ENCODE measurements at regions not wholly inside any gene's neighbourhood (a gene's known extent, or its start where the extent isn't known, plus 50 kb on each side); places are given as distances from the start of the nearest gene placed in this dataset.
"Not testable (repeated sequence)": the region's sequence is repeated elsewhere in the genome, so short reads cannot be mapped to it uniquely, and the experiment has no call there.

DNA sequence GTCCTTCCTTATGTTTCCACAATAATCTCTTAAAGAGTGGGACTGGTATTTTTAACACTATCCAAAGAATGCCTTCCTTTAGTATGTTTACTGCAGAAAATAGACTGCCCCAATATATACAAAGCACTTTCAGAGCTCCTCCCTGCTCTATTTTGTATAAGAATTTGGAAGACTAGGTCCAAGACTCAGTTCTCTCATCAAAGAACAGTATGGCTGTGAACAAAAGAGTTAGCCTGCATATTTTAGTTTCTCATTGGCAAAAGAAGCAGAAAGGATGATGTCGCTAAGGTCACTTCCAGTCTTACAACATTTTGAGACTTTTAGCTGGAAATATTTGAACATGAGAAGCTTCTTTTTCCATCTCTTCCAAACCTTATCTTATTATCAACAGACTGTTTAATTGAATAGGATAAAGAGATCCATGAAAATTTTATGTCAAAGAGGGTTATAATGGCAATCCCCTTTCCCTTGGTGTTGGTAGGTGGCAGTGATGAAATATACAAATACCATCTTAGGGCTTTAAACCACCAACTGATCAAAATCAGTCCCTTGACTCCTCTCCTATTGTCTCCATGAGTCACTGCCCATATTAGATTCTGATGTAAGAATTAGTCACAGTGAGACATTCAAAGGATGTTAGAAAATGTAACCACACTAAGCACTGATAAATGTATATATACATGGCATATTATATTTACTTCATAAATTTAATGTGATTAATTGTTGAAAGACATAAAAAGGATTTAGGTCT is 266.9 kb upstream of the DSEL start:
- Mint-ChIP-seq H3K27me3 (ENCODE audit: low read depth) (no peaks in the 10 kb centered on the region), H3K36me3 (ENCODE audit: low read depth) (no peaks in the 10 kb centered on the region), H3K27ac (no peak overlapping the region), H3K4me1 (ENCODE audit: low read depth) (no peaks in the 10 kb centered on the region), H3K9me3 (no peaks in the 10 kb centered on the region), H3K4me3 (ENCODE audit: low read depth) (no peak overlapping the region)
- DNase-seq (ENCODE audit: low spot score) = no peak
- intact Hi-C loops (cut with micrococcal nuclease) = no loop called here

DNA sequence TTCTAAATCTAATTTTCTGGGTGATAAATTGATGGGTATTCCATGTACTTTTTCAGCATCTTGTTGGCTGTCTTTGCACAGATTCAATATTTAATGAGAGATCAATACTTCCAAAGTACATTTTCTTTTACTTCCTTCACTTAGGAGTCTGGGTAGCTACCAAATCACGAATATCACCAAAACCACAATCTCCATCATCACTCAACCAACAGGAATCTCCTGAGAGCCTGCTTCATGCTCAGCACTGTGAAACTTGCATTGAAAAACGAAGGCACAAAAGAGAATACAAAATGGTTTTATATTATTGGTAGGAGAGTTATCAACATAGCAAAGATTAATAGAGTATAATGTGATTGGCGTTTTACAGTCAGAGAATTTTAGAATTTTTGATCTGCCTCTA is 261.5 kb upstream of the DSEL start:
- no peak for DNase-seq (ENCODE audit: low spot score)
- no peaks in the 10 kb centered on the region for H3K4me1 Mint-ChIP-seq (ENCODE audit: low read depth)
- intact Hi-C loops (cut with micrococcal nuclease) = no loop called here
- H3K27ac Mint-ChIP-seq = no peak overlapping the region
- no peak overlapping the region for H3K4me3 Mint-ChIP-seq (ENCODE audit: low read depth)
- no peaks in the 10 kb centered on the region for H3K9me3 Mint-ChIP-seq
- no peaks in the 10 kb centered on the region for H3K27me3 Mint-ChIP-seq (ENCODE audit: low read depth)
- no peaks in the 10 kb centered on the region for H3K36me3 Mint-ChIP-seq (ENCODE audit: low read depth)

DNA sequence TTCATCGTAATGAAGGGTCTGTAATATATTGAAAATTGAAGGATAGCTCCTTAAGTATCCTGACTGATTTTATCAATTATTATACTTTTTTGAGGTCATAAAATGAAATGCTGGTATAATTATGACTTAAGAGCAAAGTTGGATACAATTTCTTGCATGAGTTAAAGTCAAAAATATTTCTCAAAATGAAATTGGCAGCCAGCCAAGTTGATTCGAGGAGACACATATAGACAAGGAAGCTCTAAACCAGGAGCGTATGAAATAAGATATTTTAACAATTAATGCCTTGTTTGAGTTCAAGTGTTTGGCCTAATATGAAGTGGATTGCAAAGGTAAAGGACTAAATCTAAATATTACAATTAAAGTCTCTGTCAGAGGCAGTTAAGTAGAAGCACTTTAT is 260.4 kb upstream of the DSEL start:
- Mint-ChIP-seq H3K4me1 (ENCODE audit: low read depth) (no peaks in the 10 kb centered on the region), H3K27ac (no peak overlapping the region), H3K27me3 (ENCODE audit: low read depth) (no peaks in the 10 kb centered on the region), H3K9me3 (no peaks in the 10 kb centered on the region), H3K36me3 (ENCODE audit: low read depth) (no peaks in the 10 kb centered on the region), H3K4me3 (ENCODE audit: low read depth) (no peak overlapping the region)
- intact Hi-C loops (cut with micrococcal nuclease) = no loop called here
- DNase-seq (ENCODE audit: low spot score) = no peak

DNA sequence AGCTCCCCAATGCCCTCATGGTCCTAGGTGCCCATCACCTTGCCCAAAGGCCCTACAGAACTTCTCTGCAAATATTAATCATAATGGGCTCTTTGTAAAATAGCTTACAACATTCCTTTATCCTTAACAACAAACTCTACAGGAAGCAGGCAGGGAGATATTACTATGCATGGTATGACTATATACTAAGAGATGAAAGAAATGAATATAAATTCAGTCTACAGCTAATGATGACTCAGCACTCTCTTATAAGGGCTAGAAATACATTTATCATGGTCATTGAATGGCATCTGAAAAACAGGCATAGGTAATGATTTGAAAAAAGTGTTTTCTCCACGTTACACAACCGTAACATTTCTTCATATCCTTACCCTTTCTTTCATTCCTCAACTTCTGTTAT is 254.8 kb upstream of the DSEL start:
- Mint-ChIP-seq H3K9me3 (no peaks in the 10 kb centered on the region), H3K27me3 (ENCODE audit: low read depth) (no peaks in the 10 kb centered on the region), H3K27ac (no peak overlapping the region), H3K4me3 (ENCODE audit: low read depth) (no peak overlapping the region), H3K36me3 (ENCODE audit: low read depth) (no peaks in the 10 kb centered on the region), H3K4me1 (ENCODE audit: low read depth) (no peaks in the 10 kb centered on the region)
- no peak for DNase-seq (ENCODE audit: low spot score)
- intact Hi-C loops (cut with micrococcal nuclease) = no loop called here

DNA sequence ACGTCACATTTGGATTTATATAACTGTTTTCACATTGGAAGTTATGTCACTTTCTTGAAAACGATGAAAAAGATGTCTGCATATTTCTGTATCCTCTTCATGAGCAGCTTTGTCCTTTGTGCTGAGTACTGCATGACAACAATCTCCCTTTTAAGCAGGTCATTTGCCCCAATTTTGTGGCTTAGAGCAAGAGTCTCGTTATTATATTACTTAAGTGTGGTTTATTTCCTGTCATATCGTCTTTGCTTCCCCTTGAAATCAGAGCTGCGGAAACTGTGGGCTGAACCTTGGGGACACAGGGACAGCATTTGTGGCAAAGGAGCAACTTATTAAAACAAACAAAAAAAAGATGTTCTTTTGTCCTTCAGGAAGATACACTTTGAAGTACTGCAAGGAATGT is 254.0 kb upstream of the DSEL start:
- H3K4me3 Mint-ChIP-seq (ENCODE audit: low read depth) = no peak overlapping the region
- DNase-seq (ENCODE audit: low spot score) = no peak
- intact Hi-C loops (cut with micrococcal nuclease) = no loop called here
- H3K36me3 Mint-ChIP-seq (ENCODE audit: low read depth) = no peaks in the 10 kb centered on the region
- H3K9me3 Mint-ChIP-seq = no peaks in the 10 kb centered on the region
- no peaks in the 10 kb centered on the region for H3K4me1 Mint-ChIP-seq (ENCODE audit: low read depth)
- no peaks in the 10 kb centered on the region for H3K27me3 Mint-ChIP-seq (ENCODE audit: low read depth)
- H3K27ac Mint-ChIP-seq = no peak overlapping the region

DNA sequence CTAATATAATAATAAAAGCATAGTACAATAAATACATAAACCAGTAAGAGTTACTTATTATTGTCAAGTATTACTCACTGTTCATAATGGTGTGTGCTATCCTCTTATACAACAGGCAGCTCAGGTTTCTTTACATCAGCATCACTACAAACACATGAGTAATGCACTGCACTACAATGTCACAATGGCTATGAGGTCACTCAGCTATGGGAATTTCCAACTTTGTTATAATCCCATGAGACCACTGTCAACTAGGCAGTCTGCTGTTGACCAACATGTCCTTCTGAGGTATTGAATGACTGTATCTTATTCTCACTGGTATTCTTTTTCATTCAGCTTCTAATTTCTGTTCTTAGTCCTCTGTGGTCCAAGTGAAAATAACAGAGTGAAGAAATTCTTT is 250.4 kb upstream of the DSEL start:
- no peak overlapping the region for H3K27ac Mint-ChIP-seq
- intact Hi-C loops (cut with micrococcal nuclease) = no loop called here
- no peaks in the 10 kb centered on the region for H3K36me3 Mint-ChIP-seq (ENCODE audit: low read depth)
- H3K4me1 Mint-ChIP-seq (ENCODE audit: low read depth) = no peaks in the 10 kb centered on the region
- H3K4me3 Mint-ChIP-seq (ENCODE audit: low read depth) = no peak overlapping the region
- DNase-seq (ENCODE audit: low spot score) = no peak
- no peaks in the 10 kb centered on the region for H3K9me3 Mint-ChIP-seq
- H3K27me3 Mint-ChIP-seq (ENCODE audit: low read depth) = no peaks in the 10 kb centered on the region

DNA sequence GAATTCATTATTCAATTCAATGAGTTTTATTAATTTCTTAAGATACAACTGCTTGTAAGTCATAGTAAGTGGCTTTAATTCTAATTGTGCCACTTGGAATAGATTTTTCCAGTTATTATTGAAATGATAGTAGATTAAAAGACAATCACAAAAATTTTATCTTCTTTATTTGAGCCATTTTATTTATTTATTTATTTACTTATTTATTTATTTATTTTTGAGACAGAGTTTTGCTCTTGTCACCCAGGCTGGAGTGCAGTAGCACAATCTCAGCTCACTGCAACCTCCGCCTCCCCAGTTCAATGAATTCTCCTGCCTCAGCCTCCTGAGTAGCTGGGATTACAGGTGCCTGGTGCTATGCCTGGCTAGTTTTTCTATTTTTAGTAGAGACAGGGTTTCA is 235.7 kb upstream of the DSEL start:
- H3K27ac Mint-ChIP-seq; H3K9me3 Mint-ChIP-seq; H3K4me1 Mint-ChIP-seq (ENCODE audit: low read depth); intact Hi-C loops (cut with micrococcal nuclease); H3K36me3 Mint-ChIP-seq (ENCODE audit: low read depth); H3K4me3 Mint-ChIP-seq (ENCODE audit: low read depth); H3K27me3 Mint-ChIP-seq (ENCODE audit: low read depth); DNase-seq (ENCODE audit: low spot score): not testable (repeated sequence)

DNA sequence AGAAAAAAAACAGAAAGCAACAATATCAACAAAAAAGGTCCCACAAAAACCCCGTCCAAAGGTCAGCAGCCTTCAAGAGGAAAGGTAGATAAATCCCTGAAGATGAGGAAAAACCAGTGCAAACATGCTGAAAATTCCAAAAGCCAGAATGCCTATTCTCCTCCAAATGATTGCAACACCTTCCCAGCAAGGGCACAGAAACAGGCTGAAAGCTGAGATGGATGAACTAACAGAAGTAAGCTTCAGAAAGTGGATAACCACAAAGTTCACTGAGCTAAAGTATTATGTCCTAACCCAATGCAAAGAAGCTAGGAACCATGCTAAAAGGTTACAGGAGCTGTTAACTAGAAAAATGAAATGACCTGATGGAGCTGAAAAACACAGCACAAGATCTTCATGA is 226.4 kb upstream of the DSEL start:
- Mint-ChIP-seq H3K27me3 (ENCODE audit: low read depth) (no peaks in the 10 kb centered on the region), H3K4me3 (ENCODE audit: low read depth) (no peak overlapping the region), H3K36me3 (ENCODE audit: low read depth) (no peaks in the 10 kb centered on the region), H3K27ac (no peak overlapping the region), H3K4me1 (ENCODE audit: low read depth) (no peaks in the 10 kb centered on the region), H3K9me3 (peaks cover 22% of the 10 kb centered on the region)
- intact Hi-C loops (cut with micrococcal nuclease) = no loop called here
- DNase-seq (ENCODE audit: low spot score) = no peak

DNA sequence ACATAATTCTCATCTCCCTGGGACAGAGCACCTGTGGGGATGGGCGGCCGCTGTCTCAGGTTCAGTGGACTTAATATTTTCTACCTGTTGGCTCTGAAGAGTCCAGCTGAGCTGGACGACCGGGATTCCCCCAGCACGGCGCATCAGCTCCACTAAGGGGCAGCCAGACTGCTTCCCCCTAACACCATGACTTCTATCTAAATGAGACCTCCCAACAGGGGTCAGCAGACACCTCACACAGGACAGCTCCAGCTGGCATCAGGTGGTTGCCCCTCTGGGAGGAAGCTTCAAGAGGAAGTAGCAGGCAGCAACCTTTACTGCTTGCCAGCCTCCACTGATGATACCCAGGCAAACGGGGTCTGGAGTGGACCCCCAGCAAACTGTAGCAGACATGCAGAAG is 226.0 kb upstream of the DSEL start:
- Mint-ChIP-seq H3K4me1 (ENCODE audit: low read depth) (no peaks in the 10 kb centered on the region), H3K27ac (no peak overlapping the region), H3K27me3 (ENCODE audit: low read depth) (no peaks in the 10 kb centered on the region), H3K36me3 (ENCODE audit: low read depth) (no peaks in the 10 kb centered on the region), H3K9me3 (peaks cover 22% of the 10 kb centered on the region), H3K4me3 (ENCODE audit: low read depth) (no peak overlapping the region)
- intact Hi-C loops (cut with micrococcal nuclease) = no loop called here
- no peak for DNase-seq (ENCODE audit: low spot score)

DNA sequence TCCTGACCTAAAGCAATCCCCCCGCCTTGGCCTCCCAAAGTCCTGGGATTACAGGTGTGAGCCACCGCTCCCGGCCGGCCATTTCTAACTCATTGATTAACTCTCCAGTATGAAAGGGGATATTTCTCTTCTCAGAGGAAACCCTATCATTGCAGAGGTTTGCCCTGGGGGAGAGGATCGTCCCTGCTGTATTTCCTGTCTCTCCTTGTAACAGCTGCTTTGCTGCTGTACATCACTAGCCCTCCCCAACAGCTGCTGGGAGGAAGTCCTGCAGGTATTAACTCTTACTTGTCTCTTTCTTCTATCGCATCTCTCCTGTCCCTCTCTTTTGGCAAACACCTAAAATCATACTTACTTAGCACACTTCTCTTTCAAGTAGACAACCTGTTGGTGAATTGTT is 219.0 kb upstream of the DSEL start:
- intact Hi-C loops (cut with micrococcal nuclease) = no loop called here
- Mint-ChIP-seq H3K4me1 (ENCODE audit: low read depth) (no peaks in the 10 kb centered on the region), H3K4me3 (ENCODE audit: low read depth) (no peak overlapping the region), H3K27ac (no peak overlapping the region), H3K36me3 (ENCODE audit: low read depth) (no peaks in the 10 kb centered on the region), H3K27me3 (ENCODE audit: low read depth) (no peaks in the 10 kb centered on the region), H3K9me3 (no peaks in the 10 kb centered on the region)
- no peak for DNase-seq (ENCODE audit: low spot score)

DNA sequence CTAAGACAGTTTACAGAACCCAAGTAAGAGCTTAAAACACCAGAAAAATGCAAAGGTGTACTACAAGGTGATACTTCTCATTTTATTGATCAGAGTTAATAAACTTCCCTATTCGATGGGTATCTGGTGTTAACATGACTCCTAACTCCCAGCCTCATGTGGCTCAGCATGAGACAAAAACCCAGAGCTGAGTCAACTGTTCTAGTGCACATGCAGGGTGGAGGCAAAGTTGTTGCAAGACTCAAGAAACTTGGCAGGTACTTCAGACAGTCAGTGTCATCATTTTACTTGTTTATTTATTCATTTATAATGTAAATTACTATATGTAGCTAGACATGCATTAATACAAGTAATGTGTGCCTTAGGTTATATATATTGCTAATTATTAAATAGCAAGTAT is 216.6 kb upstream of the DSEL start:
- Mint-ChIP-seq H3K4me3 (ENCODE audit: low read depth) (no peak overlapping the region), H3K9me3 (no peaks in the 10 kb centered on the region), H3K36me3 (ENCODE audit: low read depth) (no peaks in the 10 kb centered on the region), H3K27me3 (ENCODE audit: low read depth) (no peaks in the 10 kb centered on the region), H3K27ac (no peak overlapping the region), H3K4me1 (ENCODE audit: low read depth) (no peaks in the 10 kb centered on the region)
- intact Hi-C loops (cut with micrococcal nuclease) = no loop called here
- DNase-seq (ENCODE audit: low spot score) = no peak

DNA sequence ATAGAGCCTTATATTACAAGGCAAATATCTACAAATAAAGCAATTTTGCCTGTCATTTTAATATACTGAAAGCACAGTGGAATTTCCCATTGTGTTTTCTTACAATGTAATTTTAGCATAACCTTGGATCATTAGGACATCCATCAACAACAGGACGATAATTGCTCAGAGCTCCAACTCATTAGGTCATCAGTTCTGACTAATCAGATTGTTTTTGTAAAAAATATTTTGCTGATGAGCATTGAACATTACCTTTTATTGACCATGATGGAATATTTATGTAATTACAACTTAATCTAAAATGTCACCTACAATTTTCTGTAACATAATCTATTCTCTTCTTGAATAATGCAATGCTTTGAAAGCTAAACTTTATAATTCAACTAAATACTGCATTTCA is 215.3 kb upstream of the DSEL start:
- no peaks in the 10 kb centered on the region for H3K36me3 Mint-ChIP-seq (ENCODE audit: low read depth)
- H3K4me1 Mint-ChIP-seq (ENCODE audit: low read depth) = no peaks in the 10 kb centered on the region
- H3K27ac Mint-ChIP-seq = no peak overlapping the region
- no peak overlapping the region for H3K4me3 Mint-ChIP-seq (ENCODE audit: low read depth)
- DNase-seq (ENCODE audit: low spot score) = no peak
- intact Hi-C loops (cut with micrococcal nuclease) = no loop called here
- peaks cover 3% of the 10 kb centered on the region for H3K9me3 Mint-ChIP-seq
- no peaks in the 10 kb centered on the region for H3K27me3 Mint-ChIP-seq (ENCODE audit: low read depth)

DNA sequence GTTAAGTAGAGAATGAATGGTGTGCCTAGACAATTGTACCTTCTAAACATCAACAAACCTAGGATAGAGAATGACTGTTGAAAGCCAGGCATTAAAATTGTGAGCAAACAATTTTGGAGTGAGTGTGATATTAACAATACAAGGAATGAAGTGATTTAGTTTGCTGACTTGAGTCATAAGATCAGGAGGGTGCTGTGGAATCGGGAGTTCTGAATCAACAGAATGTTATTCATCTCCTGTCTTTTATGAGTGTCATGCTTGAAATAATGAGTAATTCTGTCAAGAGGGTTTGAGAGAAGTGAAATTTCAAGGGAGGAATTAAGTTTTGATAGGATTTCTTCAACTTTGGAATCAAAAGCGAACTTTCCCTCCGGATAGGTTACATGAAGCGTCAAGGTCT is 214.4 kb upstream of the DSEL start:
- DNase-seq (ENCODE audit: low spot score) = no peak
- Mint-ChIP-seq H3K27me3 (ENCODE audit: low read depth) (no peaks in the 10 kb centered on the region), H3K36me3 (ENCODE audit: low read depth) (no peaks in the 10 kb centered on the region), H3K4me3 (ENCODE audit: low read depth) (no peak overlapping the region), H3K9me3 (peaks cover 3% of the 10 kb centered on the region), H3K27ac (no peak overlapping the region), H3K4me1 (ENCODE audit: low read depth) (no peaks in the 10 kb centered on the region)
- intact Hi-C loops (cut with micrococcal nuclease) = no loop called here

DNA sequence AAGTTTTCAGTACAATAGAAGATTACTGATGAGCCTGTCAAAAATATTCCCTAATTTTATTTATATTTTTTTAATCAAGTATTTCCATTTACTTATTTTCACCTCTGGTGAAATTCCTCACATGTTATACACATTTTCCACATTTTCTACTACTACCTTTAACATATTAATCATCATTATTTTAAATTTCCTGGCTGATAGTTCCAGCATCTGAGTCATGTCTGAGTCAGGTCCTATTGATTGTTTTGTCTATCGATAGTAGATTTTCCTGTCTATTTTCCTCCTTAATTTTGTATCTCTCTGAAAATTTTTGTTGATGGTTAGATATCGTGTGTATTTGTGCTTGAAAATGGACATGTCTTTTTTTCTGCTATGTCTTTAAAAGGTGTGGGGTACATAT is 211.8 kb upstream of the DSEL start:
- Mint-ChIP-seq H3K27me3 (ENCODE audit: low read depth) (no peaks in the 10 kb centered on the region), H3K4me3 (ENCODE audit: low read depth) (no peak overlapping the region), H3K27ac (no peak overlapping the region), H3K36me3 (ENCODE audit: low read depth) (no peaks in the 10 kb centered on the region), H3K9me3 (peaks cover 3% of the 10 kb centered on the region), H3K4me1 (ENCODE audit: low read depth) (no peaks in the 10 kb centered on the region)
- DNase-seq (ENCODE audit: low spot score) = no peak
- intact Hi-C loops (cut with micrococcal nuclease) = no loop called here

Measured in activated T-helper 2 cell treated with anti-CD3 and anti-CD28 coated beads, Interferon-gamma antibody, Interleukin-2, Interleukin-4, amounts not matched to agents 10 μg/mL and 5 μg/mL and 100 μg/mL, durations not matched to agents 14 hours and 24 hours and 36 hours (primary cell).